ENCODE measurements at regions not wholly inside any gene's neighbourhood (a gene's known extent, or its start where the extent isn't known, plus 50 kb on each side); places are given as distances from the start of the nearest gene placed in this dataset.

DNA sequence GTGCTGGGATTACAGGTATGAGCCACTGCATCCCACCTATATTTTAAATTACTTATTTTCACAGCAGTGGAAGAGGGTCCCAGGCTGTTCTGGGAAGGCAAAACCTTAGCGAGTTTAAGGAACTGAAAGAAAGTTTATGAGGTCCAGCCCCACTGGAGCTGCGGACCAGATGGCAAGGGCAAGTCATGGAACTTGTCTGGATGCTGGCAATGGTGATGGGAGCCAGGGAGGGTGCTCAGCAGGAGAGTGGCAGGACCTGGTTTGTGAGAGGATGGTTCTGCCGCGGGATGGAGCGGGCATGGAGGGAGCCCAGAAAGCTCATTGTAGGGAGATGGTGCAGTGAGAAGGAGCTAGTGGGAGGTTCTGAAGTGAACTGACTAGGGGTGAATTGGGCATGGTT, 50.6 kb upstream of the SLC45A1 start:
- no peak overlapping the region for H3K4me3 ChIP-seq (ENCODE audit: low read length)
- no peak for DNase-seq (ENCODE audit: low read depth, low spot score)

DNA sequence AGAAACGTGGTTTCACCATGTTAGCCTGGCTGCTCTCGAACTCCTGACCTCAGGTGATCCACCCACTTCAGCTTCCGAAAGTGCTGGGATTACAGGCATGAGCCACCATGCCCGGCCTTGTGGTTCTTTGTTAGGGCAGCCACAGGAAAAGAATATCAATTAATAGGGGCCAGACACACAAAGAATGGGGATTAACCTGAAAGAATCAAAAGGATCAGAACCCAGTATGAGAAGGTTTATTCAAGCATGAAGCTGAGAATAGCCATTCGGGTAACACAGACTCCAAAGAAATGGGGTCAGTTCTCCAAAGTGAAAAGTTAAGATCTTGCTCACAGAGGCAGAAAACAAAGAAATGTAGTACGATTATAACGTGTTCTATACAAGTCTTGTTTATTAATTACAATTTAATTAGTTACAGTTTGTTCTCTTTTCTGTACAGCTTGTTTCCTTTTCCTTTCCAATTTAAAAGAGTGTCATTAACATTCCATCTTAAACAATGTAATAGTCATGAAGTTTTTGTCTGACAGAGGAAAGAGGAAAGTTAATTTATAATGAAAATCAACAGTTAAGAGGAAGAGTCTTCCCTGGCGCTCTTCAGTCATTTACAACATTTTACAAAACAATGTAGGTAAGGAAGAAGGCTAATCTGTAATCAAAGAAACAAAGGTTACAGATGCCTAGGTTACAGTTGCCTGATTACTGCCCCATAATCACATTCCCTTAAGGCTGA, 51.3 kb upstream of the SLC45A1 start:
- no peak overlapping the region for H3K4me3 ChIP-seq (ENCODE audit: low read length)
- no peak for DNase-seq (ENCODE audit: low read depth, low spot score)

DNA sequence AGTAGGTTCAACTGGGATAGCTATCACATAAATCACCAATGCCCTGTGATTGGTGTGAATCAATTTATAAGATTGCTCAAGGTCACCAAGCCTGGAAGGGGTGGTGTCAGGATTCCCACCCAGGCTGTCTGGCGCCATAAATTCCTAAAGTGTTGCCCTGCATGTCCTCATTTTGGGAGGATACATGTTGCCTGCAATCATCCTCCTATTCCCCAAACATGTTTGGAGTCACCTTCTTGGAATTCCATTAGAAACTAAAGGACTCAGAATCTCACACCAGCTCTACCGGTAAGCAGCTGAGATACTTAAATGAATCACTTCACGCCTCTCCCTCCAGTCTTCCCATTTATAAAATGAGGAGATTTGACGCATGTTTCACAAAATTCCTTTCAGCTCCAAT, 54.1 kb upstream of the SLC45A1 start:
- H3K4me3 ChIP-seq (ENCODE audit: low read length), result no peak overlapping the region
- no peak for DNase-seq (ENCODE audit: low read depth, low spot score)

DNA sequence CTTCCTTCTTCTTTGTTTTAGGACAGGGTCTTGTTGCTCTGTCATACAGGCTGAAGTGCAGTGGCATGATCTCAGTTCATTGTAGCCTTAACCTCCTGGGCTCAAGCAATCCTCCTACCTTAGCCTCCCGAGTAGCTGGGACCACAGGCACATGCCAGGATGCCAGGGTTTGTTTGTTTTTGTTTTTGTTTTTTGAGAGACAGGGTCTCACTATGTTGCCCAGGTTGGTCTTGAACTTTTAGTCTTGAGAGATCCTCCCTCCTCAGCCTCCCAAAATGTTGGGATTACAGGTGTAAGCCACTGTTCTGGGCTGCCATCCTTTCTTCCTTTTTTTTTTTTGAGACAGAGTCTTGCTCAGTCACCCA, 56.5 kb upstream of the SLC45A1 start:
- H3K4me3 ChIP-seq (ENCODE audit: low read length), result no peak overlapping the region
- DNase-seq (ENCODE audit: low read depth, low spot score), result no peak

DNA sequence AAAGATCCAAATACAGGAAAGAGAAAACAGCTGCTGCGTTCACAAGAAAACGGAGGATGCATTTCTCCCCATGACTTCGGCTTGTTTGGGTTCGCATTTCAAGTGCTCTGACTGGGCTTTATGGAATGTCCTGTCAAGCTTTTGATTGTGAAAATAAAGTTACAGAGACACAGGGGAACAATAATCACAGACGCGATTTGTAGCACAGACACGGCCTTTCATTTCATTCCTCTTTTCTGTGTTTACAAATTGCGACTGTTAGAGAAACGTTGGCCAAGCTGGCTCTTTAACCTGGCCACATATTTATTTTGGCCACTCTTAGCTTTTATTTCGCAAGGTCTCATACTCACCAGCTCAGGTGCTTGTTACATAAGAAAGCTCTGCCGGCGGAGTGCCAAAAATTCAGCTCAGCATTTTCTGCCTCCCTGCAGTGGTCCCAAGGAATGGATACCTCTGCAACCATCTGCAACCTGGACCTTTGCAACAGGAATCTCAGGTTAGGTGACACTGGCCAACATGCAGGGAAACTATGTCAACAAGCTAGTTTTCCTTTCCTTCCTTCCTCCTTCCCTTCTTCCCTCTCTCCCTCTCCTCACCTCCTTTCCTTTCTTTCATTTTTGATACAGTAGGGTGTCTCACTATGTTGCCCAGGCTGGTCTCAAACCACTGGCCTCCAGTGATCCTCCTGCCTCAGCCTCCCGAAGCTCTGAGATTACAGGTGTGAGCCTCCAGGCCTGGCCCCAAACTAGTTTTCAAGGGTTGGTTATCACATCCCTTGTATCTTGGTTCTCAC, 58.2 kb upstream of the SLC45A1 start:
- DNase-seq (ENCODE audit: low read depth, low spot score), result no peak
- no peak overlapping the region for H3K4me3 ChIP-seq (ENCODE audit: low read length)

DNA sequence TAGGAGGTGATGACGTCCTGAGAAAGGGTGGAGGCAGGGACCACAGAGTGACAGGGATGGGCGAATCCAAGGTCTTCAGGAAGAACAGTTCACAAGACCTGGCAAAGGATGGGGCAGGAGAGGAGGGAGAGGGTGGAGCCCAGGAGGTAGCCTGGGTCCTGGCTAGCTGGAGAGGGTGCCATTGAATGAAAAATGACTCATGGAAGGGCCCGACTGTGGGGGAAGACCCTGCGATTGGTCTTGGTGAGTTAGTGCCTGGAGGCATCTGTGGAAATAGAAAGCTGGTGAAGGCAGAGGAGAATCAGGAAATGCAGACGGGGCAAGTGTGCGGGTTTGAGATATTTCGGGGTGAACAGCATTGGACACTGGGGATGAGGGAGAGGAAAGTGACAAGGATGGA, 60.3 kb upstream of the SLC45A1 start:
- no peak for DNase-seq (ENCODE audit: low read depth, low spot score)
- H3K4me3 ChIP-seq (ENCODE audit: low read length), result no peak overlapping the region

DNA sequence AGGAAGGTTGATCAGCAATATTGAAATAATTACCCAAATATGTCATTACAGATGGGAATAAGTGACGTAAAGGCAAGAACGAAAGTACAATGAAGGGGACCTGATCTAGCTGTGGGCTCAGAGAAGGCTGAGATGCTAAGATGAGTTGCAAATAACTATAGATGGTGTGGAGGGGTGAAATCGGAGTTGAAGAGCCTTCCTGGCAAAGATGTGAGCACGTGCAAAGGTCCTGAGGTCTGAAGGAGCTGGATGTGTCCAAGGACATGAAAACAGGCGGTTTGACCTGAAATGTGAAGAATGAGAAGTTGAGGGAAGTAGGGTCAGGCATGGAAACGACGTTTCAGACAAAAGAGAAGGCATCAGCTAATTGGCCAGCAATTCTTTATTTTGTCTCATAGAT, 61.6 kb upstream of the SLC45A1 start:
- H3K4me3 ChIP-seq (ENCODE audit: low read length), result no peak overlapping the region
- DNase-seq (ENCODE audit: low read depth, low spot score), result no peak

DNA sequence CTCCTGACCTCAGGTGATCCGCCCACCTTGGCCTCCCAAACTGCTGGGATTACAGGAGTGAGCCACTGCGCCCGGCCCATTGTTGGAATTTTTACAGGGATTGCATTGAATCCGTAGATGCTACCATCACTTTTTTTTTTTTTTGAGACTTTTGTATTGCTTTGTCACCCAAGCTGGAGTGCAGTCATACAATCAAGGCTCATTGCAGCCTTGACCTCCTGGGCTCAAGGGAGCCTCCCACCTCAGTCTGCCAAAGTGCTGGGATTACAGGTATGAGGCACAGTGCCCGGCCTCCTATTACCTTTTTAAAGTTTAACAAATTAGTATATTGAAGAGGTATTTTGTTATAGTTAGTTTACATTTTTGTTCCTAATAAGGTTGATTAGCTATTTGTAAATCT, 62.2 kb upstream of the SLC45A1 start:
- H3K4me3 ChIP-seq (ENCODE audit: low read length), result no peak overlapping the region
- no peak for DNase-seq (ENCODE audit: low read depth, low spot score)

DNA sequence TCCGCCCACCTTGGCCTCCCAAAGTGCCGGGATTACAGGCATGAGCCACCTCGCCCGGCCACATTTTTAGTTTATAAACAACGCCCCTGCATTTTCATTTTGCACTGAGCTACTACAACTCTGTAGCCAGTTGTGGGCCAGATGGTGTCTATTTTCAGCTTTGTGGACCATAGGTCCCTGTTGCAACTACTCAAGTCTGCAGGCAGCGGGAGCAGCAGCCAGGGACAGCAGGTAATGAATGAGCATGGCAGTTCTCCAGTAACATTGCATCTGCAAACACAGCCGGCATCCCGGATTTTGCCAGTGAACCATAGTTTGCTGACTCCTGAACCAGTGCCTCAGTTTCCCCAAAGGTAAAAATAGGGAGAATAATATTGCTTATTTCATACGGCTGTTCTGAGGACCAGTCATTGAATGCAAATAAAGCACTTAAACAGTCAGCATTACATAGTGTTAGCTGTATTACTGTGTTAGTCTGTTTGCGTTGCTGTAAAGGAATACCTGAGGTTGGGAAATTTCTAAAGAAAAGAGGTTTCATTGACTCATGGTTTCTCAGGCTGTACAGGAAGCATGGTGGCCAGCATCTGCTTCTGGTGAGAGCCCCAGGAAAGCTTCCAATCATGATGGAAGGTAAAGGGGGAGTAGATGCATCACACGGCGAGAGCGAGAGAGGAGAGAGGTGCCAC, 65.5 kb upstream of the SLC45A1 start:
- DNase-seq (ENCODE audit: low read depth, low spot score), result no peak
- no peak overlapping the region for H3K4me3 ChIP-seq (ENCODE audit: low read length)

DNA sequence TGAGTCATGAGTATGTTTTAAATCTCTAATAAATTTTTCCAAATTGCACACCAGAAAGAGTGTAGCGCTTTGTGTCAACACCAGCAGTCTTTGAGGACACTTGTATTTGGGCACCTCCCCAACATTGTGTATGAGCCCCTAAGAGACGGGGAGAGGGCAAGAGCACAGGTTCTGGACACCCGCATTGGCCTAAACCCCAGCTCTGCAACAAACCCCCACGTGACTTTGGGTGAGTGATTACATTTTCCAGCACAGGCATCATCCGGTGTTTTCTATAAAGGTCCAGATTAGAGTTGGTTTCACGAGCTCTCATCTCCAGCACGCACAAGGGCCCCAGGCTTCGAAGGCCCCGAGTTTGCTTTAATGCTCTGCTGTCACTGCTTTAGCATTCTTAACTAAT, 66.3 kb upstream of the SLC45A1 start:
- no peak overlapping the region for H3K4me3 ChIP-seq (ENCODE audit: low read length)
- no peak for DNase-seq (ENCODE audit: low read depth, low spot score)

DNA sequence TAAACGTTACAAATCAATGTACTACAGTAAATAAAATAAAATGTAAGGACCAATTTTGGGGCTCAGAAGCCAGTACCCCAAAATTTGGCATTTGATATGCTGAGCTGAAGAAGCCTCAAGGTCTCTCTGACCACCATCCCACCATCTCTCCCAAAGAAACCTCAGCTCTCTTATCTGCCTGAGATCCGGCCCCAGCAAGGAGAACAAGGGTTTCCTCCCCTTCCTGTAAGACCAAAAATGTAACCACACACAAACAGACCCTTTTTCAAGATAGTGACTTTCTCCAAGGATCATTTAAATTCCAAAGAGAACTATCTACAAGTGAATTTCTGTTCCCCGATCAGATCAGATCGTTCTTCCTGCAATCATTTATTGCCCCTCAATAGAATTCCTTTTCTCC, 68.1 kb upstream of the SLC45A1 start:
- DNase-seq (ENCODE audit: low read depth, low spot score), result peak; percentile 16

DNA sequence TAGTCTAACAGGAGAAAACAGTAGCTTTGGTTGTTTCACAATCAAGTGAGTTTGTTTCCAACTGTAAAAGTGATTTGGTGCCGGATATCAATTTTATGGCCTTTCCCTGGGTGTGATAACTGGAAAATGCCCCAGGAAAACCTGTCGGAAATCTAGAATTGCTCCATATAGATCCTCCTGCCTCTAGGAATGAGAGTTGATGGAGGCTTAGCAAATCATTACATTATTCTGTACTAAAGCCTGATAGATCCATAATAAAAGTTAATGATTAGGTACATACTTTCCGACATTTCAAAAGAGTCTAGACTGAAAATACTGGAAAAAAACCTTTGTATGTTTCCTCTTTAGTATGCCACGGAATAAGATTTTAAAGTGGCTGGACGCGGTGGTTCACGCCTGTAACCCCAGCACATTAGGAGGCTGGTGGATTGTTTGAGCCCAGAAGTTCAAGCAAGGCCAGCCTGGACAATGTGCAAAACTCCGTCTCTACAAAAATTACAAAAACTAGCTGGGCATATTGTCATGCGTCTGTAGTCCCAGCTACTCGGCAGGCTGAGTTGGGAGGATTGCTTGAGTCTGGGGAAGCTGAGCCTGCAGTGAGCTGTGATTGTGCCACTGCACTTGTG, 70.0 kb upstream of the SLC45A1 start:
- no peak for DNase-seq (ENCODE audit: low read depth, low spot score)
- no peak overlapping the region for H3K4me3 ChIP-seq (ENCODE audit: low read length)

More for the DNA sequence above, 68.1 kb upstream of the SLC45A1 start:
- no peak overlapping the region for H3K4me3 ChIP-seq (ENCODE audit: low read length)

DNA sequence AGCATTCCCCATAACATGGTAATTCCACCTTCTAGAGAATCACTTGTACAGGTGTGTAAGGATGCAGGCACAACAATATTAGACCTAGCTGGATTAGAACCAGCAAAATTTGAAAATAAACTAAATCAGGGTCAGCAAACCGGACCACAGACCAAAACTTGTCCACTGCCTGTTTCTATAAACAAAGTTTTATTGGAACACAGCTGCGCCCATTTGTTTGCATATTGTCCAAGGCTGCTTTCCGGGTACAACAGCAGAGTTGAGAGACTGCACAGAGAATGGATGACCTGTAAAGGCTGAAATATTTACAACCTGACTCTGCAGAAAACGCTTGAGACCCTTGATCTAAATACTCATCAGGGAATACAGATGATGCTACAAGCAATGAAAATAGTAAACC, 73.6 kb upstream of the SLC45A1 start:
- no peak for DNase-seq (ENCODE audit: low read depth, low spot score)
- H3K4me3 ChIP-seq (ENCODE audit: low read length), result no peak overlapping the region

DNA sequence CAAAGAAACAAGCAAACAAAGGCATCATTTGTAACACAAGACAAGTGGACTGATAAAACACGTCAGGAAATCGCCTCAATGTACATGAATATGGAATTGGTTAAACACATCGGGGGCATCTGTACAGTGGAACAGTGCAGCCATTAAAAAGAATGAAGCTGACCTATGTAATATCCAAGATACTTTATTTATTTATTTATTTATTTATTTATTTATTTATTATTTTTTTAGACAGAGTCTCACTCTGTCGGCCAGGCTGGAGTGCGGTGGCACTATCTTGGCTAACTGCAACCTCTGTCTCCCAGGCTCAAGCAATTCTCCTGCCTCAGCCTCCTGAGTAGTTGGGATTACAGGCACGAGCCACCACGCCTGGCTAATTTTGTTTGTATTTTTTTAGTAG, 75.4 kb upstream of the SLC45A1 start:
- no peak overlapping the region for H3K4me3 ChIP-seq (ENCODE audit: low read length)
- DNase-seq (ENCODE audit: low read depth, low spot score), result no peak

DNA sequence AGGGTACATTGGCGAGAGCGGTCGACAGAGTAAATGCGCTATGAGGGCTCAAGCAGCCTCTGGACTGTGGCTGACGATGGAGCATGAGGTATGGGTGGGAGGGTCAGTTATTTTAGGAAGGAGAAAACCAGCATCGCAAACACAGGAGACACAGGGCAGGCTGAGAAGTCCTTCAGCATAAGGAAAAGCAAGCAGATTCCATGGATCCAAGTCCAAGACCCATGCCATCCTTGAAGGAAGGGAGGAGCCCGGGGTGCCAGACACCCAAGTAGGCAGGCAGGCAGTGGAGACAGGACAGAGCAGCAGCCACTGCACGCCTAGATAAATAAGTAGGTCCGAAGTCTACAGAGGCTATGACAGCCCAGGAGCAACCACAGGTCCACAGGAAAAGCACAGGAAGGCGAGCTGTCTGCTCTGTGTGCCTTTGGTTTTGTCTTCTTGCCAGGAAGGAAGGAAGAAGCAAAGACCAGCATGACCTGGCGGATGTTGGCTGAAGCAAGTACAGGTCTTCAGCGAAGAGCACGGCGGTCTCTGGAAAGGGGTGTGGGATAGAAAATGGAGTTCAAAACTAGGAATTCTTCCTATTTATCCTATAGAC, 76.4 kb upstream of the SLC45A1 start:
- DNase-seq (ENCODE audit: low read depth, low spot score), result no peak

DNA sequence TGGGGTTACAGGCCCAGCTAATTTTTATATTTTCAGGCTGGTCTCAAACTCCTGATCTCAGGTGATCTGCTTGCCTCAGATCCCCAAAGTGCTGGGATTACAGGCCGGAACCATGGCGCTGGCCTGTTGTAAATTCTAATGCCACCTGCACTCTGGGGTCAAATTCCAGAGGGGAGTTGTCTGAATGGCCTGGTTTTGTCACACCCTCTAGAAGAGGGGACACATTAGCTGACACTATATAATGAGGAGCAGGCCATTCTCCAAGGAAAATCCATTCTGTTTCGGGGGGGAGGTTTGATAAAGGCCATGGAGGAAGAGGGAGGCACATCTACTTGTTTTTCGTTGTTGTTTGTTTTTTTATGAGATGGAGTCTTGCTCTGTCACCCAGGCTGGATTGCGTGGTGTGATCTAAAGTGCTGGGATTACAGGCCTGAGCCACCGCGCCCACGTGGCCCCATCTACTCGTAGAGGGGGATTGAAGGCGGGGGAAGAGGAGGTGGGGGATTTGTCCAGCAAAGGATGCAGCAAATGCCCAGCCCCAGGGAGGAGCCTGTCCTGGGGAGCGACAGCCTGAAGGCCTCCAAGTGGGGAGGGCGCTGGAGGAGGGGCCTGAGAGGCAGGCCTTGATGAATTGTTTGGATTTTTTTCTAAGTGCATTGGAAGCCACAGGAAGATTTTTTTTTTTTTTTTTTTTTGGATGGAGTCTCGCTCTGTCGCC, 78.4 kb upstream of the SLC45A1 start:
- DNase-seq (ENCODE audit: low read depth, low spot score), result no peak
- H3K4me3 ChIP-seq (ENCODE audit: low read length), result no peak overlapping the region

More for the DNA sequence above, 76.4 kb upstream of the SLC45A1 start:
- H3K4me3 ChIP-seq (ENCODE audit: low read length), result no peak overlapping the region

DNA sequence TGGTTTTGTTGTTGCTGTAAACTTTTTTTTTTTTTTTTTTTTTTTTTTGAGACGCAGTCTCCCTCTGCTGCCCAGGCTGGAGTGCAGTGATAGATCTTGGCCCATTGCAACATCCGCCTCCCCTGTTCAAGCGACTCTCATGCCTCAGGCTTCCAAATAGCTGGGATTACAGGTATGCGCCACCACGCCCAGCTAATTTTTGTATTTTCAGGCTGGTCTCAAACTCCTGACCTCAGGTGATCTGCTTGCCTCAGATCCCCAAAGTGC, 78.9 kb upstream of the SLC45A1 start:
- no peak for DNase-seq (ENCODE audit: low read depth, low spot score)
- H3K4me3 ChIP-seq (ENCODE audit: low read length), result no peak overlapping the region

DNA sequence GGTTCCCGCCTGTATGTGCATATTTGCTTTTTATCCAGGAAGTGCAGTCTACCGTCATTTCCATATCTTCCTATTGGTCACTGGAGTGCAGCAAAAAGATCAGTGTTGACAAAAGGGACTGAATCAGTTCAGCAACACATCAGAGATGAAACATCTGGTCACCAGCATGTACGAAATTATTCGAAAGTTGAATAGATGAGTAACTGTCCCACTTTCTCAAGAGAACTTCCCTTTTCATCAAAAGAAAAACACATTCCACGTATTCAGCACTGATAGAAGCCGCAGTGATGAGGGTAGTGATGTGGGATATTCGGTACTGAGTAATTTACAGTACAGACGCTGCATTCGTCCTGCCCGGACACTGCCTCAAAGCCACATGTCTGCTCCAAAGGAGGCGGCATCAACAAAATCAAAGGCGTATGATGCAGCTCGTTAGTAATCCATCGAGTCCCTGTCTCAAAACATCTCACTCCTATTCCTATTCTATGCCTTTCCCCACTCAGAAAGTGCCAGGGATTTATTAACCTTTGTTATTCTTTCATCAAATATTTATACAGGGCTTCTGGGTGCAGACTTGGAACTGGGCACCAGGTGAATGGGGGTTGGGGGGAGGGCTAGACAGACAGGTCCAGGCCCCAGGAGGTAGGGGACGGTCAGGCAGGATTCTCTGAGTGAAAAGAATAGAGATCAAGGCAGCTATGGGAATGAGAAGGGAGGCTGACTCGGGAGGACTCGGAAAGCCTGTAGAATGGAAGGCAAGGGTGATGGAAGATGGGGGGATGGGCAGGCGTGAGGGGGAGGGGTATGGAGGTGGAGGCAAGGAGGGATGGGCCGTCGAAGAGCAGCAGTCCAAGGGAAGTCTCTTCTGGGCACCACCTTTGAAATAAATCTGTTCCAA, 79.5 kb upstream of the SLC45A1 start:
- DNase-seq (ENCODE audit: low read depth, low spot score), result no peak
- H3K4me3 ChIP-seq (ENCODE audit: low read length), result no peak overlapping the region

All from Jurkat, Clone E6-1 (cell line).